Gastrocnemius medialis (tissue), 4 donors: ENCODE measurements at regions not wholly inside any gene's neighbourhood (a gene's known extent, or its start where the extent isn't known, plus 50 kb on each side); places are given as distances from the start of the nearest gene placed in this dataset.

Experiments
- POLR2A ChIP-seq, 2 donors: fragments of 450-650 bp; IDR thresholded peaks; one replicate each; pipeline ENCODE4 v1.6.1; 2017; ENCODE audit warnings: antibody characterized with exemption in 2 of 2, mild to moderate bottlenecking in 2 of 2, moderate library complexity in 2 of 2
- TF ChIP-seq, protein P1 (sequence below), 5 experiments: fragments of 450-650 bp in 3 of 5; fragments of 200-600 bp in 2 of 5; sonication (generic) in 2 of 5; IDR thresholded peaks in 4 of 5; conservative IDR thresholded peaks in 1 of 5; 1 replicate in 4 of 5; 2 replicates in 1 of 5; pipeline ENCODE4 v1.5.1; 2016 to 2019; ENCODE audit warnings: antibody characterized with exemption in 5 of 5, mild to moderate bottlenecking in 3 of 5, moderate library complexity in 3 of 5

DNA sequence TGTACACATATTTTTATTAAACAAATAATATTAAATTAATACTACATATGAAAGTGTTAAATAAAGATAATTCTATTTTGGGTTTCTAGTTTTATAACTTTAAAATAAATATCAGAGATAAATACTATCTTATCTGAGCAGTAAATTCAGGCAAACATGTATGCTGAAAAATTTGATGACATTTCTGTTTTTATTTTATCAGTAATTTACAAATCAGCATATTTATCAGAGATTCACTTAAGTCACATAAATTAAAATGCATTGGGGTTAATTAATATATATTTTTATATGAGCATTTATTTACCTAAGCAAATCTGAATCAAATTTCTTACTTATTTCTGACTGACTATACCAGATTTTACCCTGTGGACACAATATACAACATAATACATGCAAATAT, 1499.8 kb downstream of the OTOL1 start:
- TF ChIP-seq, protein P1, sequence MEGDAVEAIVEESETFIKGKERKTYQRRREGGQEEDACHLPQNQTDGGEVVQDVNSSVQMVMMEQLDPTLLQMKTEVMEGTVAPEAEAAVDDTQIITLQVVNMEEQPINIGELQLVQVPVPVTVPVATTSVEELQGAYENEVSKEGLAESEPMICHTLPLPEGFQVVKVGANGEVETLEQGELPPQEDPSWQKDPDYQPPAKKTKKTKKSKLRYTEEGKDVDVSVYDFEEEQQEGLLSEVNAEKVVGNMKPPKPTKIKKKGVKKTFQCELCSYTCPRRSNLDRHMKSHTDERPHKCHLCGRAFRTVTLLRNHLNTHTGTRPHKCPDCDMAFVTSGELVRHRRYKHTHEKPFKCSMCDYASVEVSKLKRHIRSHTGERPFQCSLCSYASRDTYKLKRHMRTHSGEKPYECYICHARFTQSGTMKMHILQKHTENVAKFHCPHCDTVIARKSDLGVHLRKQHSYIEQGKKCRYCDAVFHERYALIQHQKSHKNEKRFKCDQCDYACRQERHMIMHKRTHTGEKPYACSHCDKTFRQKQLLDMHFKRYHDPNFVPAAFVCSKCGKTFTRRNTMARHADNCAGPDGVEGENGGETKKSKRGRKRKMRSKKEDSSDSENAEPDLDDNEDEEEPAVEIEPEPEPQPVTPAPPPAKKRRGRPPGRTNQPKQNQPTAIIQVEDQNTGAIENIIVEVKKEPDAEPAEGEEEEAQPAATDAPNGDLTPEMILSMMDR (IDR thresholded peaks at IDR 0.05 in 4 of 5, conservative IDR thresholded peaks at IDR 0.05 in 1 of 5), result no peak
- TF ChIP-seq POLR2A (IDR thresholded peaks at IDR 0.05), result no peak
